ENCODE measurements at regions not wholly inside any gene's neighbourhood (a gene's known extent, or its start where the extent isn't known, plus 50 kb on each side); places are given as distances from the start of the nearest gene placed in this dataset.
"Not testable (repeated sequence)": the region's sequence is repeated elsewhere in the genome, so short reads cannot be mapped to it uniquely, and the experiment has no call there.

DNA sequence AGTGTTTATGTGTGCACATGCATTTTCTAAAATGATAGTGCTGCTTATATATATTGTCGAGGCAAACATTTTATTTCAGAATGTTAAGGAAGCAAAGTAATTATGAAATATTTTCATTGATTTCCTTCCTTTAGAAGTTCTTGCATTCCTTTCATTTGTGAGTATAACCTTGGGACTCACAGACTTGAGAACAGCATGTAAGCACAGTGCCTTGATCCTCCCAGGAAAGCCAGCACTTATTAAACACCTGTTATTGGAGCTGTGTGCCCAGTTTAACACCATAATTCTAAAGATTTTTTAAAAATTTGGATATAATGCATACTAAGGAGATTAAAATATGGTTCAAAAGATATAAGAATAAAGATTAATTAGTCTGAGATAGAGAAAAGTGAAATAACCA lies 554.4 kb upstream of the FAM98A start:
- intact Hi-C loops (cut with DNase I), result no loop called here
- no peak for TF ChIP-seq CTCF (IDR thresholded peaks at IDR 0.05)
- no peaks in the 10 kb centered on the region for H3K36me3 ChIP-seq
- ATAC-seq, result no peak
- H3K27ac ChIP-seq, result no peak overlapping the region
- peaks cover 0 to 9% (median 0%) of the 10 kb centered on the region in 11 donors for H3K9me3 ChIP-seq
- no peak overlapping the region for H3K4me3 ChIP-seq
- no peaks in the 10 kb centered on the region for H3K4me1 ChIP-seq
- no peak for DNase-seq
- WGBS, 2 donors, result 85 to 87% methylated on average over 1 of the region's 1 CpG
- no peaks in the 10 kb centered on the region for H3K27me3 ChIP-seq

DNA sequence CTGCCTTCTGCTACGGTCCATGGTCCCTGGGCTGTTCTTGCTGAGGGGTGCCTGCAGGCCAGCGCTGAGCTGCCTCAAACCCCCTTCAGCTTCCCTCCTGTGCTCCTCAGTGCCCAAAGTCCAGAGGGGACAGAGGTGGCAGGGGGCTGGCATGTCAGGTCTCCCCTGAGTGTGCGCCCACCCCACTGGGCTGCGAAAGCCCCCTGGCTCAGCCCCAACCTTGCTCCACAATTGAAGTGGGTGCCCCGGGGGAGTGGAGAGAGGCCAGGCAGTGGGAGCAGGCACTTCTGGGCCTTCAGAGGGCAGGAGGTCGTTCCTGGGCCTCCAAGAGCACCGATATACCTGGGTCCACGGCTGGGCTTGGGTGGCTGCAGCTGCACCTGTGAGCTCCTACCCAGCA lies 548.7 kb upstream of the FAM98A start:
- 87 to 96% methylated on average over 8 of the region's 8 CpGs for WGBS, 2 donors
- no peak for TF ChIP-seq CTCF (IDR thresholded peaks at IDR 0.05)

GRCh38 chr2:34143149-34143548 lies 544.0 kb upstream of the FAM98A start:
- Histone ChIP-seq H3K9me3 (peaks cover 0 to 17% (median 0%) of the 10 kb centered on the region in 11 donors), H3K36me3 (no peaks in the 10 kb centered on the region), H3K27ac (no peak overlapping the region), H3K4me3 (no peak overlapping the region), H3K4me1 (no peaks in the 10 kb centered on the region), H3K27me3 (no peaks in the 10 kb centered on the region)
- WGBS, 2 donors, result 56 to 74% methylated on average over 1 of the region's 1 CpG
- intact Hi-C loops (cut with DNase I), result no loop called here
- DNase-seq (no peak), ATAC-seq (no peak)
- TF ChIP-seq CTCF (IDR thresholded peaks at IDR 0.05), result no peak

More for the DNA sequence above, 548.7 kb upstream of the FAM98A start:
- DNase-seq, result no peak
- no peak for ATAC-seq
- Histone ChIP-seq H3K27ac (no peak overlapping the region), H3K36me3 (no peaks in the 10 kb centered on the region), H3K27me3 (no peaks in the 10 kb centered on the region), H3K9me3 (peaks cover 0 to 19% (median 0%) of the 10 kb centered on the region in 11 donors), H3K4me1 (no peaks in the 10 kb centered on the region), H3K4me3 (no peak overlapping the region)
- intact Hi-C loops (cut with DNase I), result no loop called here

DNA sequence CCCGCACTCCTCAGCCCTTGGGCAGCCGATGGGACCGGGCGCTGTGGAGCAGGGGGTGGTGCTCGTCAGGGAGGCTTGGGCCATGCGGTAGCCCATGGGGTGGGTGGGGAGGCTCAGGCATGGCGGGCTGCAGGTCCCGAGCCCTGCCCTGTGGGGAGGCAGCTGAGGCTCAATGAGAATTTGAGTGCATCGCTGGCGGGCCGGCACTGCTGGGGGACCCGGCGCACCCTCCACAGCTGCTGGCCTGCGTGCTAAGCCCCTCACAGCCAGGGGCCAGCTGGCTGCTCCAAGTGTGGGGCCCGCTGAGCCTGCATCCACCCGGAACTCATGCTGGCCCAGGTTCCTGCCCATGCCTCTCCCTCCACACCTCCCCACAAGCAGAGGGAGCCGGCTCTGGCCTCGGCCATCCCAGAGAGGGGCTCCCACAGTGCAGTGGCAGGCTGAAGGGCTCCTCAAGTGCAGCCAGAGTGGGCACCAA lies 543.5 kb upstream of the FAM98A start:
- ATAC-seq; intact Hi-C loops (cut with DNase I); DNase-seq: not testable (repeated sequence)

DNA sequence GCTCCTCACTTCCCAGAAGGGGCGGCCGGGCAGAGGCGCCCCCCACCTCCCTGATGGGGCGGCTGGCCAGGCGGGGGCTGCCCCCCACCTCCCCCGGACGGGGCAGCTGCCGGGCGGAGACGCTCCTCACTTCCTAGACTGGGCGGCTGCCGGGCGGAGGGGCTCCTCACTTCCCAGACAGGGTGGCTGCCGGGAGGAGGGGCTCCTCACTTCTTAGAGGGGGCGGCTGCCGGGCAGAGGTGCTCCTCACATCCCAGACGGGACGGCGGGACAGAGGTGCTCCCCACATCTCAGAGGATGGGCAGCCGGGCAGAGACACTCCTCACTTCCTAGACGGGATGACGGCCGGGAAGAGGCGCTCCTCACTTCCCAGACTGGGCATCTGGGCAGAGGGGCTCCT lies 534.0 kb upstream of the FAM98A start:
- ATAC-seq; H3K27ac ChIP-seq; H3K4me1 ChIP-seq; H3K4me3 ChIP-seq; H3K27me3 ChIP-seq; intact Hi-C loops (cut with DNase I); H3K36me3 ChIP-seq; H3K9me3 ChIP-seq; DNase-seq: not testable (repeated sequence)
- 93 to 97% methylated on average over 24 of the region's 24 CpGs for WGBS, 2 donors

More for the DNA sequence above, 543.5 kb upstream of the FAM98A start:
- not testable (repeated sequence) for H3K27me3 ChIP-seq, H3K27ac ChIP-seq, H3K4me3 ChIP-seq, H3K4me1 ChIP-seq, H3K36me3 ChIP-seq
- 91 to 92% methylated on average over 18 of the region's 18 CpGs for WGBS, 2 donors
- peaks cover 0 to 17% (median 0%) of the 10 kb centered on the region in 11 donors for H3K9me3 ChIP-seq

Data from heart right ventricle (tissue), 16 donors.